GM12872 (cell line): ENCODE measurements at regions not wholly inside any gene's neighbourhood (a gene's known extent, or its start where the extent isn't known, plus 50 kb on each side); places are given as distances from the start of the nearest gene placed in this dataset.

Source experiments
- TF ChIP-seq, protein P1 (sequence below): IDR thresholded peaks from 3 replicates; pipeline ENCODE4 v1.5.1; 2011; ENCODE audit warnings: low read depth, mild to moderate bottlenecking, low read length, moderate library complexity; ENCODE audit not compliant: insufficient read depth

DNA sequence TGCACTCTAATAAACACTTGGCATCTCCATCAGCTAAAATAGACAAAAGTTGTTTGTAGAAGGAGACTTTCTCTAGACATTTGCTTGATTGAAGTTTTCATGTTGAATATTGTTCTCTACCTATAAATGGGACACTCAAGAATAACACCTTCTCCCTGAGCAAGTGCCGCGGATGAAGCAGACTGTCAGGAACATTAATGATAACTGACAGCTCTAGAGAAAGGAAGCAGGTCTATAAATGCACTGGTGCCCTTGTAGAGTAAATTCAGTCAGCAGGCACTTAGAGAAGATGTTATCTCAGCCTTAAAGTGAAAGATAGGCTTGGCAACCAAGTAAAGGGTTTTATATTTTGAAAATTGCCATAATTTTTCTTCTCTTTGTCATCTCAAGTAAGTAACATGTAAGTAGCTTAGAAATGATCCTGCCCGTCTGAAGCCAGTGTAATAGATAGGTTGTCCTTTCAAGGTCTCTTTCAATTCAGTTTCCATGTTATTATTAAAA, 224.6 kb downstream of the ARL6IP6 start:
- TF ChIP-seq, protein P1, sequence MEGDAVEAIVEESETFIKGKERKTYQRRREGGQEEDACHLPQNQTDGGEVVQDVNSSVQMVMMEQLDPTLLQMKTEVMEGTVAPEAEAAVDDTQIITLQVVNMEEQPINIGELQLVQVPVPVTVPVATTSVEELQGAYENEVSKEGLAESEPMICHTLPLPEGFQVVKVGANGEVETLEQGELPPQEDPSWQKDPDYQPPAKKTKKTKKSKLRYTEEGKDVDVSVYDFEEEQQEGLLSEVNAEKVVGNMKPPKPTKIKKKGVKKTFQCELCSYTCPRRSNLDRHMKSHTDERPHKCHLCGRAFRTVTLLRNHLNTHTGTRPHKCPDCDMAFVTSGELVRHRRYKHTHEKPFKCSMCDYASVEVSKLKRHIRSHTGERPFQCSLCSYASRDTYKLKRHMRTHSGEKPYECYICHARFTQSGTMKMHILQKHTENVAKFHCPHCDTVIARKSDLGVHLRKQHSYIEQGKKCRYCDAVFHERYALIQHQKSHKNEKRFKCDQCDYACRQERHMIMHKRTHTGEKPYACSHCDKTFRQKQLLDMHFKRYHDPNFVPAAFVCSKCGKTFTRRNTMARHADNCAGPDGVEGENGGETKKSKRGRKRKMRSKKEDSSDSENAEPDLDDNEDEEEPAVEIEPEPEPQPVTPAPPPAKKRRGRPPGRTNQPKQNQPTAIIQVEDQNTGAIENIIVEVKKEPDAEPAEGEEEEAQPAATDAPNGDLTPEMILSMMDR: no peak

DNA sequence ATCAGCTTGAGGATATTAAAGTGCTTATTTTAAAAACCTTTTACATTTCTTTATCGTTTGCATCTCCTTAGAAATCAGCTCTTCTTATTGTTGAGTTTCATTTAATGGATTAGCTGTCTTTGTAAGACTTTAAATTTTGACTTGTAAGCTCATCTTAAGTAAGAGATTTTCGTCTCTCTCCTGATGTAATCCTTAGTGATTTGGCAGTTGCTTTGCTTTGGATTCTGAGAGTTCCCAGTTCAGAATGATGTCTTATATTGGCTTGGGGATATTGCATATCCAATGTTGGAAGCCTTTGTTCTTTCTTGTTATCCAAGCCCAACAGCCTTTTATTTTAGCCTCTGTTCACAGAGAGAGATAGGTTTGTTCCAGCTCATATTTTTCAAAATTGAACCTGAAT, 212.1 kb downstream of the ARL6IP6 start:
- TF ChIP-seq, protein P1: no peak

- TF ChIP-seq, protein P1: no peak
Observed at GRCh38 chr2:152929628-152930027, 211.2 kb downstream of the ARL6IP6 start.

DNA sequence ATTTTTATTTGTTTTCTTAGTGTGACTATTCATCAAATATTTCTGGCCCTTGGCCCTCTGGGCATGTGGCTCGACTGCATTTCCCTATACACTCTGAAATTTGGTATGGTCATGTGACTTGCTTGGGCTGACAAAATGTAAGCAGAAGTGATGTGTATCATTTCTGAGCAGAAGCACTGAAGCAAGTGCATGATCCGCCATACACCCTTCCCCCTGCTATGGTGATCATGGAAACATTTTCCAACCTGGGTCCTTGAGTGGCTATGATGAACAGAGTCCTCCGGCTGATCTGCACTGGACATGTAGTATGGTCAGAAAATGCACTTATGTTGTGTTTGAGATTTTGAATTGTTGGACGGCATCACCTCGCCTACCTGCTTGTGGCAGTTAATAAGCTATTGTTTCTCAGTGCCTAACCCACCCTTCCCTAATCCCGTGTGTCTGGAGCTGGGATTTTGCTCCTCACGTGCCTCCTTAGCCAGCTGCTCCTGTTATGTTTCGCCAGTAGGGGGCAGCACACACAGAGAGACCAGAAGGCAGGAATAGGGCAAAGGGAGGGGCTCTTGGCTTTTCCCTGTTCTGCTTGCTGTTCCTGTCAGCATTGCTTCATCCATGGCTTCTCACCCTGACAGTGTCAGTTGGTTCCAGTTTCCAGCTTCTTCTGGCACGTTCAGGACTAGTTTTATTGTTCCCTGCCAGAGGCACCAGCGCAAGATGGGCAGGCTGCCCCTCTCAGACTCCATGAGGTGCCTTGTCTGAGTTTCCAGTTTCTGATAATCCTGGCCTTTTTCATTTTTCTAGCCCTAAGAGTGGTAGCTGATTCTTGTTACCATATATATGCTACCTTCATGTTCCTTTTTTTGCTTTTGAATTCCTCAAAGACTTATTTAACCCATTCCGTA, 207.4 kb downstream of the ARL6IP6 start:
- TF ChIP-seq, protein P1: peak; percentile 91

- TF ChIP-seq, protein P1: no peak
Observed at GRCh38 chr2:152924722-152925121, 206.3 kb downstream of the ARL6IP6 start.

GRCh38 chr2:152924219-152924618, 205.8 kb downstream of the ARL6IP6 start:
- TF ChIP-seq, protein P1: no peak

GRCh38 chr2:152920846-152921245, 202.4 kb downstream of the ARL6IP6 start:
- TF ChIP-seq, protein P1: no peak
